HG03469 (cell line): ENCODE measurements at regions not wholly inside any gene's neighbourhood (a gene's known extent, or its start where the extent isn't known, plus 50 kb on each side); places are given as distances from the start of the nearest gene placed in this dataset.
"Not testable (repeated sequence)": the region's sequence is repeated elsewhere in the genome, so short reads cannot be mapped to it uniquely, and the experiment has no call there.

Experiments used
- ATAC-seq: cut with Tn5 transposase; IDR thresholded peaks from one replicate; pipeline ENCODE4 v1.9.1; 2021; ENCODE audit warnings: mild to moderate bottlenecking, moderate library complexity, moderate number of reproducible peaks; ENCODE audit not compliant: unreplicated experiment

- ATAC-seq = no peak
Observed at GRCh38 chr5:17952231-17952630, 318.0 kb downstream of the TAF11L14 start.

DNA sequence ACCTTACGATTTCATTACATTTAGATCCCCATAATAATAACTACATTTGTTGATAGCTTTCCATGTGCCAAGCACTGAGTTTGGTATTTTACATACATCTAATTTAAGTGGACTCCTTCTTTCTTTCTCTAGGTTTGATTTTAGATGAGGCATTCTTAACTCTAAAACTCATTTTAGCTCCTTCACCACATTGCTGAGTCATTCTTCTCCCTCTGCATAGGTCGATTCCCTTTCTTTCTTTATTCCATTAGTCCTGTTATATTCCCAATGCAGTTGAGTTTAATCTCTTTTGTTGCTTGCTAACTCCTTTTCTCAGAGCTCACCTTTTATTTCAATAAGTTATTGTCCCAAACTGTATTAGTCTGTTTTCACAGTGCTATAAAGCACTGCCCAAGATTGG lies 329.8 kb downstream of the TAF11L14 start:
- no peak for ATAC-seq

GRCh38 chr5:17966640-17967402 lies 332.6 kb downstream of the TAF11L14 start:
- no peak for ATAC-seq

DNA sequence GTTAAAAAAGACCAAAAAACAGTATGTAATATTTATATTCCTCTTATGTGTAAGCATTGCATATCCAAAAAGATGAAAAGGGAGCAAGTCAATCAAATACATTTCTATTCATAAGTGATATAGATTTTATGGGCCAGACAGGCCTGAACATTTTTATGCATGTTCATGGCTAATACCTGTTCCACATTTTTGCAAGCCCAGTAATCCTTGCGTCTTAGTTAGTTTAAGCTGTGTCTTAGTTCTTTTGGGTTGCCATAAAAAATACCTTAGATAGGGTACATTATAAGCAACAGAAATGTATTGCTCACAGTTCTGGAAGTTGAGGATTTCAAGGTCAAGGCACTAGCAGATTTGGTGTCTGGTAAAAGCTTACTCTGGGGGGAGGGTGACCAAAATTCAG lies 342.1 kb downstream of the TAF11L14 start:
- no peak for ATAC-seq

GRCh38 chr5:17978954-17979353 lies 344.7 kb downstream of the TAF11L14 start:
- no peak for ATAC-seq

DNA sequence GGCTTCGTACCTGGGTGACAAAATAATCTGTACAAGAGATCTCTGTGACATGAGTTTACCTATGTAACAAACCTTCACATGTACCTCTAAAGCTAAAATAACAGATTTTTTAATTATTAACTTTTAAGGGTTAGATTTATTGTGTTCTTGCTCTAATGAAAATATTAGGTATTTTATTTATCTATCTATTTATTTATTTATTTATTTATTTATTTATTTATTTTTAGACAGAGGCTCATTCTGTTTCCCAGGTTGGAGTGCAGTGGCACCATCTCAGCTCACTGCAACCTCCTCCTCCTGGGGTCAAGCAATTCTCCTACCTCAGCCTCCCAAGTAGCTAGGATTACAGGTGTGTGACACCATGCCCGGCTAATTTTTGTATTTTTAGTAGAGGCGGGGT lies 348.4 kb downstream of the TAF11L14 start:
- not testable (repeated sequence) for ATAC-seq

DNA sequence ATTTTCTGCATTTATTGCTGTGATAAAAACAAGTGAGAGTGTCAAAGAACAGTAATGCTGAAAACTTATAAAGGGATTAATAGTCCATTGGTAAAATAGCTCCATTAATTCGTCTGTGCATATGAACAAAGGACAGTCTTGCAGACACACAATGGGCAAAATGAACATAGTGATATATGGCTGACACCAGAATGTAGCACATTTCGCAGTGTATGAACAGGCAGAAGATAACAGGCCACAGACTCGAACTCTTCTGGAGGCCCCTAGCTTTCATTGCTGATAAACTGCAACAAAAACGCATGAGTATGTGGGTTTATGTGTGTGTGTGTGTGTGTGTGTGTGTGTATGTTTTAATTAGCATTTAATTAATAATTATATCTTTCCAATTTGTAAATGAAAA lies 354.8 kb downstream of the TAF11L14 start:
- ATAC-seq = no peak

GRCh38 chr5:17989567-17990563 lies 355.6 kb downstream of the TAF11L14 start:
- ATAC-seq = no peak

GRCh38 chr5:17991775-17992174 lies 357.5 kb downstream of the TAF11L14 start:
- no peak for ATAC-seq

GRCh38 chr5:17992291-17992690 lies 358.0 kb downstream of the TAF11L14 start:
- ATAC-seq = no peak

DNA sequence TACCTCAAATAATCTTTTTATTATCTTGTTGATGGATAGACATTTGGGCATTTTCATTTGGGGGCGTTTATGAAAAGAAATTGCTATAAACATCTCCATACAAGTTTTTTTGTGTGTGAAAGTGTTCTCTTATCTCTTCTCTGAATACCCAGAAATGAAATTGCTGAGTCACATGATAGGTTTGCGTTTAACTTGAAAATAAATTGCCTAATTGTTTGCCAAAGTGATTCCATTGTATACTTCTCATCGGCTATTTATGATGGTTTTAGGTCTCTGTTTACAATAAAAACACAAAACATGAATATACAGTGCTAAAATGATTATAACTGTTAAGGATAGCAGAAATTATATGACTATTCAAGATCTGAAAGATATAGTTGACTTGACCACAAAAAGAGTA lies 361.7 kb downstream of the TAF11L14 start:
- no peak for ATAC-seq

- ATAC-seq = no peak
Observed at GRCh38 chr5:17999858-18000257, 365.6 kb downstream of the TAF11L14 start.

DNA sequence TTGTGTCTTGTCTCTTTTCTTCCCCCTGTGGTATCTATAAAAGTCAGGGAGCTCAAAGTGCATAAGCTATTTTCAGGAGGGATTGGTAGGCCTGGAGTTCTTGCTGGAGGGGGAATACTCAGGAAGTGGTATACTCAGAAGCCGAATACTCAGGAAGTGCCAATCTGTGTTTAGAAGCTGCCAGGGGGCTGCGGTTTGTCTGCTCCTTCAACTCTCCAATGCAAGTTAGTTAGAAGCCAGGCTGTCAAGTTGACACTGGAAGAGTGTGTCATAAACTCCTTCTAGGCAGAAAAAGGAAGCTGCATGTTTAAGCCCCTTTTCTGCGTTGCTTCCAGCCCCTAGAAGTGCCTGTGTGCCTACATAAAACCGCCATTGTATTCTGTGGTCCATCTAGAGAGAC lies 366.5 kb downstream of the TAF11L14 start:
- ATAC-seq = no peak

DNA sequence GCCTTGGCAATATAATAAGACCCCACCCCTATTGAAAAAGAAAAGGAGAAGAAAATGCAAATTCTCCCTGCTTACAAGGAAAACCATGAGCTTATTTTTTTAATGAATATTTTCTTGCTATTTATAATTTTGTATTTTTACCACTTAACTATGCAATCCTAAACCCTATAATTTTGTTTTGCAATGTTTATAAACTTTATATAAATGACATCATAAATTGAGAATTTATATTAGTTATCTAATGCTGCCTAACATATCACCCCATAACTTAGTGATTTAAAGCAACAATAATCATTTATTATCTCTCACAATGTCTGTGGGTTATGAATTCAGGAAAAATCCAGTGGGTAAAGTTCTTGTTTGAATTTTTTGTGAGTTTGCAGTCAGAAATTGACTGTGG lies 369.1 kb downstream of the TAF11L14 start:
- ATAC-seq = no peak

GRCh38 chr5:18003784-18004183 lies 369.5 kb downstream of the TAF11L14 start:
- ATAC-seq = no peak

DNA sequence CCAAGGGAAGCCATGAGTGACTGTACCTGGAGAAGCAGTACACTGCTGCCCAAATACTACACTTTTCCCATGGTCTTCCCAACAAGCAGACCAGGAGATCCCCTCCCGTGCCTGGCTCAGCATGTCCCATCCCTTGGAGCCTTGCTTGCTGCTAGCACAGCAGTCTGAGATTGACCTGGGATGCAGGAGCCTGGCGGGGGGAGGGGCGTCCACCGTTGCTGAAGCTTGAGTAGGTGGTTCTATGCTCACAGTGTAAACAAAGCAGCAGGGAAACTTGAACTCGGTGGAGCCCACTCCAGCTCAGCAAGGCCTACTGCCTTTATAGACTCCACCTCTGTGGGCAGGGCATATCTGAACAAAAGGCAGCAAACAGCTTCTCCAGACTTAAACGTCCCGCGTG lies 372.0 kb downstream of the TAF11L14 start:
- ATAC-seq = not testable (repeated sequence)

DNA sequence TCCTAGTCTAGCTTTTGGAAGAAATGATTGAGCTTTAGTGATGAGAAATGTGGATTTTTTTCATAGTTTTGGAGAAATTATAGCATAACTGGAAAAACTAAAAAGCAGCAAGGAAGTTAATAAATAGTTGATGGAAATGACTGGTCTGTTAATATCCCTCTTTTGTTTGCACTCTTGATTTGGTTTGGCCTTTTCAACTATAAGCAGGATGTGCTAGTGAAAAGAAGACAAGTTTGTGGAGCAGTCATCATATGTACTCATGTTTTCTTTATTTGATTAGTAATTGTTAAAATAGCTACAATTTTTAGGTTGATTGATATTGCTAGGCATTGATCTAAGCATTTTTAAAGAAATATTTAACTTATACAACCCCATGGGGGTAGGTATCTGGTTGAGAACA lies 374.7 kb downstream of the TAF11L14 start:
- ATAC-seq = no peak

DNA sequence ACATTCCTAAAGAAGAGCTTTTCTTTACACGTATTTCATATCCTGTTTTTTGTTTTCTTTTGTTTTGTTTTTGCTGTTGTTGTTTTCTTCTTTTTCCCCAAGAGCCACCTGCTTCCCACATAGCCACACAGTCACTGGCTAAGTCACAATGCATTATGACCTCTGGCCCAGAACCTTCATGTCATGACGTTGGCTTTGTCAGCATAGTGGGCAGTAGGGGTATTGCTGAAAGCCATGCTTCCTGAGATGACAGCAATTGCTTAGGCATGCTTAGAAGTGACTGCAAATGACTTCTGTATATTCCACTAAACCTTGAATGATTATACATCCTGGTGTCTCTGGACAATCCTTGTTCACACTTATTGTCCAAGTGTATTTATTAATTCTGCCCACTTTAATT lies 375.8 kb downstream of the TAF11L14 start:
- no peak for ATAC-seq

DNA sequence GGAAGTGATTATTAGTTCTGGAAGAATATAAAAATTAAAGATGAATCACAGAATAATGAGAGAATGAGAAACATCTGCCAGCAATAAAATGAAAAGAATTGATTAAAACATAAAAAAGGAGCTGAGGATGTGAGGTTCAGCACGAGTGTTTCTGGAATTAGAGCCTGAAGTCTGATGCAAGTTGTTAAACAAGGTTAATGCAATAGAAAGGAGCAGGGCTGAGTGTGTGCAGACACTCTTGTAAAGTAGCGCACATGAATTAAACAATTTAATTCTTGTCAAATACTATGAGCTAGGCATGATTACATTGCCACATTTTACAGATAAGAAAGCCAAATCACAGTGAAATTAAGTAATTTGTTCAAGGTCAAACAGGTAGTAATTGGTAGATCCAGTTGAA lies 384.2 kb downstream of the TAF11L14 start:
- ATAC-seq = no peak

DNA sequence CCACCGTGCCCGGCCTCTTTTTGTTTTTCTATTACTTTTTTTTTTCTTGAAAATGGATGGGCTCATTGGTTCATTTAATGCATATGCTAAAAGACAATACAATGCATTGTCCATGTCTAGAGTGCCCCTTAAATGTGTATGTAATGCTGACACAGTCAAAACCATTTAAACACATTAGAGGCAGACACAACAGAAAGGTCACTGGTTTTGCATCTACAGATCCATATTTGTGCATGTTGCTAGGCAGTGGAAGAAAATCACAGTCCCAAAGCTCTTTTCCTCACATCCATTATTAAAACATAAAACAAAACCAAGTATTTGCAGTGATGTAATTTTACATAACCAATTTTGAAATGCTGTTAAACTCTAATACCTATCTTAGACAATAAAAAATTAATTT lies 389.0 kb downstream of the TAF11L14 start:
- ATAC-seq = no peak

DNA sequence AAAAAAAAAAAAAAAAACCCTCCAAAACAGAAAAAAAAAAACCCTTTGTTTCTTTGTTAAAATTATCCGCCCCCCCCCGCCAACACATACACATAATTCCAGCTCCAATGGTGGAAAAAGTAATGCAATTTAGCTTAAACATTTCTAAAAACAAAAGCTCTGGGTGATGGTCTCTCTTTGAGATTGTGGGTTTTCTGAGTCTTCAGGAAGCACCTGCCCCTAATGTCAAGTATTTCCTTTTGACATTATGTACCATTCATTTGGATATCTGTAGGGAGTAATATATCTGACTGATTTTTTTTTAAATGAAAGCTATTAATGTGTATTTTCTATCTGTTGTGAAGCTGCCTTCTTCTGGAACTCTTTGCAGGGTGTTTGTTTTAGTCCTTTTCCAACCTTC lies 389.7 kb downstream of the TAF11L14 start:
- ATAC-seq = no peak

- no peak for ATAC-seq
Observed at GRCh38 chr5:18024542-18024941, 390.3 kb downstream of the TAF11L14 start.
